HG03025 (cell line): ENCODE measurements at regions not wholly inside any gene's neighbourhood (a gene's known extent, or its start where the extent isn't known, plus 50 kb on each side); places are given as distances from the start of the nearest gene placed in this dataset.

Experiments
- ATAC-seq: cut with Tn5 transposase; IDR thresholded peaks from one replicate; pipeline ENCODE4 v1.9.1; 2021; ENCODE audit warnings: mild to moderate bottlenecking, moderate library complexity; ENCODE audit not compliant: unreplicated experiment, low FRiP score

DNA sequence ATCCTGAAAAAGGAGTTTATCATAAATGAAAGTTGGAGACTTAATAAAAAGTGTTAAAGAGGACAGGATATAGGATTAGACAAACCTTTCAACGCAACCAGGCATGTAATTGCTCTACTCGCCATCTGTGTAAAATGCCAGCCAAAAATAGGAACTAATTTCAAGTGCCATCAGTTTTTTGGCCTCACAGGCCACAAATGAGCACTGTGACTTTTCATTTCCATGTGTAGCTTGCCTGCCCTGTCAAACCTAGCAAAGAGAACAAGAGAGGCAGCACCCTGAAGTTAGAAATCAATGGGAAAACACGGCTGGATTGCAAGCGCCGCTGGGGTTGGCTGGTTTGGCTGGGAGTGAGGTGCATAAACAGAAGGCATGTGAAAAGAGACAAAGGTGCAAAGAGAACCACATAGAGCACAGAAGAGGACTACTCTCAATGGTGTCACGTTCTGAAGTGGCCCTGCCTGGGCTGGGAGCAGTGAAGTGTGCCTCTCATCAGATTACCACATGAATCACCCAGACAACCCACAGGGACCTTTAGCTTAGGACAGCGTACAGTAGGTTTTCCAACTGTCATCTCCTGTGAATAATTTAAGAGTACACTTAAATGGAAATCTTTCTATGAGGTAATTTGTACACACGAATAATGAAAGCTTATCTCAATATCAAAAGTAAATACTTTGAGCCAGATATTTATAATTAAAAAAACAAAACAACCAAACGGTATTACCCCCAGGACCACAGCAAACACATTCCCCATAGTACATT lies 78.0 kb upstream of the NHSL1 start:
- no peak for ATAC-seq

- ATAC-seq = no peak
Observed at GRCh38 chr6:138580040-138580439, 80.7 kb upstream of the NHSL1 start.

- no peak for ATAC-seq
Observed at GRCh38 chr6:138580801-138581200, 81.5 kb upstream of the NHSL1 start.

DNA sequence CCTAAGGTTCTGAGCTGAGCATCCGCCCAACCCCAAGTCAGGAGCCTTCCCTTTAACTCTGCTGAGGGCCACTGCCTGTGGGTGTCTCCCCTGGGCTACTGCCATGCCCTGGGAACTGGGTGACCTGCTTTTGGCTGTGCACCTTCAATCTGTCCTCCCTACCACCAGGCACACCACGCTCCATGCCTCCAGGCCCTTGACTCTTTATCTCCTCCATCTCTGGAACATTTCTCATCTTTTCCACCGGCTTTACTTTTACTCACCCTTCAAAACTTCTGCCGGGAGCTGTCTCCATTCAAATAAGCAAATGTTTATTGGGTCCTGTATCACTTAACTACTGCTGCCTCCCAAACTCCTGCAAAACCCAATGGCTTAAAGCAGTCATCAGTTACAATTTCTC lies 83.3 kb upstream of the NHSL1 start:
- no peak for ATAC-seq

GRCh38 chr6:138586638-138587037 lies 87.3 kb upstream of the NHSL1 start:
- peak; percentile 61 for ATAC-seq

GRCh38 chr6:138588805-138589434 lies 89.6 kb upstream of the NHSL1 start:
- ATAC-seq = no peak

GRCh38 chr6:138590796-138591709 lies 91.8 kb upstream of the NHSL1 start:
- ATAC-seq = no peak

- peak; percentile 30 for ATAC-seq
Observed at GRCh38 chr6:138592749-138593123, 93.4 kb upstream of the NHSL1 start.

DNA sequence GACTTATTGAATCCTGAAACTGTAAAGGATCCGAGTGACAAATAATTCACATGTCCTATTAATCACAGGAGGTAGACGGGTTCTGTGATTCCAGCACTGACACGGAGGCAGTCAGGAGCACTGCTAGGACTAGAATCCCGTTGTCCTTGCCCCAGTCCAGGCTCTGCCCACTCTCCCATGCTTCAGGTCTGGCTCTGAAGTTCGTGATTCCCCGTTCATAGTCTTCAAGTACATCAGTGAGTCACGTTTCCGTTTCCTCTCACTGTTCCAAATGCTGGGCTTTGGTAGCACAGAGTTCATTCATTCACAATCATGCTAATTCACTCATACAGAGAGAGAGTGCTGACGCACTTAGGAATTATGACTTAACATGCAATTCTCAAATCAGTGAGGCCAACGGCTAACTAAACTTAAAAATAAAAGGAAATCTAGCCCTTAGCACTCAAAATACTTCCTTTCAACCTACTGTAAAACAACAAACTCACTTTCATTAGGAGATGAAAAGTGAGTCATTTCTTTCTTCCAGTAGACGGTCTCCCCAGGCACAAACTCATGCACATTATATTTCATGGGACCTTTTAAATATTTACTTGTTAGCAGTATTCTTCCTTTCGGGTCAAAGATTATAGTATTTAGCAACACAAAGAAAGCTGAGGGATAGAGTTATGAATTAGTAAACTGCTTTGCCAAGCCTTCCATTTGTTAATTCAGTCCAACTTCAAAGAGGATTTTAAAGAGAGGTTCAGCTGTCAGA lies 94.0 kb upstream of the NHSL1 start:
- peak; percentile 58 for ATAC-seq

- no peak for ATAC-seq
Observed at GRCh38 chr6:138593909-138594757, 94.8 kb upstream of the NHSL1 start.

GRCh38 chr6:138594758-138595140 lies 95.5 kb upstream of the NHSL1 start:
- ATAC-seq = no peak

GRCh38 chr6:138596126-138596525 lies 96.8 kb upstream of the NHSL1 start:
- no peak for ATAC-seq

DNA sequence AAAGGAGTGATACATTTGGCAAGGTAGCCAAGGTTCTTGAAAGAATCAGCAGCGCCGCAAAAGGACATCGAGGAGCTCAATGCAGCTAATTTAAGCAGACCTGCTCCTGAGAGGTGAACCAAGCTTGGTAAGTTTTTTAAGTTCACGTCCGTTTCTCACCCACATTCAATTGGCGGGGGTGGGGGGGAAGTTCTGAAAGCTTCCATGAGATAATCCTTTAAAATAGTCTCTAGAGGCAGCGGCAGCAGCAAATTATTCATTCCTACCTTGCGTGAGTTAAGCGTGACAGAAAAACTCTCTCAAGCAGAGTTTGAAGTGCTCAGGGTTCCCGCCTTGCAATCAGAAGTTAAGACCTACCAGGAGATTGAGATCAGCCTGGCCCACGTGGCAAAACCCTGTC lies 97.3 kb upstream of the NHSL1 start:
- no peak for ATAC-seq

DNA sequence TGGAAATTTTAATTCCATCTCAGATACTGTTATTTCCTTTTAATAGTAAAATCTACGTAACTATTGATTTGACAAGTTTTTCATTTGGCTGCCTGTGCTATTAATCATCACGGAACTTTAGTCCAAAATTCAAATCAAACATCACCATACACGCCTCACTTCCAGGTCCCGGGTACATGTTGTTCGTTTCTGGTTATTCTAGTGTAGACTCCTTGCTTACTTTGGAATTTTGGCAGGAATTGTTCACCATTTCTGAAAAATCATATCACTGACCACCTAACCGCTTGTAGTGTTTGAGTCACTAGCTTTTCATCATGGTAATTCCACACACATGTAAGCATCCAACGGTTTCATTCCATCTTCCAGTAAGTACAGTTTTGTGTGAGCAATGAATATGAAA lies 98.0 kb upstream of the NHSL1 start:
- no peak for ATAC-seq

DNA sequence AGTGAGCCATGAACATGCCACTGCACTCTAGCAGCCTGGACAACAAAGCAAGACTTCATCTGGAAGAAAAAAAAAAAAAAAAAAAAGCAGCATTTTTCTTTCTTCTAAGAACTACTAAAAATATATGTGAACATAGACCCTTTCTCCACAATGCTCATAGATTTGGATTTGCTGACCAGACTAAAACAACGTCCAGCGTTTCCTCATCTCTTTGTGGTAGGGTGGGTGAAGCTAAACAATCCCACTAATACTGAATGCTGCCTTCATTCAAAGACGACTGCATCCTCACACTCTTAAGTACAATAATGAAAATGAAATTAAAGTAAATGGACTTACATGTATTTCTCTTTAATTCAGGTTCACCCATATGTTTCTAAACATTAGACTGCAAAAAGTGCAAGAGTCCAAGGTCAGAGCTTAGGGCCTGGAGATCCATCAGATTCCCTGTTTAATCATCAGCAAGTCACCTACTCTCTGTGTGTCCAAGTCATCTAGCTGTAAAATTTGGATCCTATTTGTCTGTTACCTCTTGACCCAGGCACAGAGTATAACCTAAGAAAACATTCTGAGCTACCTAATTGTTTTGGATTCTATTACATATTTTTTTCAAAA lies 99.4 kb upstream of the NHSL1 start:
- no peak for ATAC-seq

DNA sequence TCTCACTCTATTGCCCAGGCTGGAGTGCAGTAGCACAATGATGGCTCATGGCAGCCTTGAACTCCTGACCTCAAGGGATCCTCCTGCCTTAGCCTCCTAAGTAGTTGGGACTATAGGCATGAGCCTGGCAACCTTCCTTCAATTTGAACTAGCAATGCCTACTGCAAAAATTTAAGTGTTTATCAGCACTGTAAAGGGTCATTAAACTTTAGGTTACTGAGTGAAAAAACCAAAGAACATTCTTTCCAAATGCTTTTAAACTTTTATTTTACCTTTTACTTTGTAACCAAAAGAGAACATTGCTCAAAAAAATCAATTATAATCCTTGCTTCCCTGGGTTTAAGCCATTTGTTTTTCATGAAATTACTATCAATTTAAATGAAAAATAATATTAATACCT lies 101.0 kb upstream of the NHSL1 start:
- no peak for ATAC-seq

GRCh38 chr6:138600726-138601125 lies 101.4 kb upstream of the NHSL1 start:
- ATAC-seq = no peak

GRCh38 chr6:138601128-138601527 lies 101.8 kb upstream of the NHSL1 start:
- ATAC-seq = no peak

- ATAC-seq = no peak
Observed at GRCh38 chr6:138605958-138606357, 106.7 kb upstream of the NHSL1 start.
